ENCODE measurements at regions not wholly inside any gene's neighbourhood (a gene's known extent, or its start where the extent isn't known, plus 50 kb on each side); places are given as distances from the start of the nearest gene placed in this dataset.

GRCh38 chr3:67227030-67227429 lies 228.9 kb downstream of the KBTBD8 start:
- TF ChIP-seq NFYB (CRISPR knock-in tag; conservative IDR thresholded peaks at IDR 0.05; ENCODE audit: low read depth) (no peak), ZNF423 (CRISPR knock-in tag; IDR thresholded peaks at IDR 0.05) (no peak)

All from WTC11 (cell line).